ENCODE measurements at regions not wholly inside any gene's neighbourhood (a gene's known extent, or its start where the extent isn't known, plus 50 kb on each side); places are given as distances from the start of the nearest gene placed in this dataset.

GRCh38 chr12:4843907-4844306, 65.8 kb upstream of the KCNA1 start:
- no peak for TF ChIP-seq POLR2A (IDR thresholded peaks at IDR 0.05; ENCODE audit: borderline replicate concordance, extremely low read depth, insufficient read depth, insufficient read length)
- TF ChIP-seq POLR2AphosphoS5 (IDR thresholded peaks at IDR 0.05; ENCODE audit: low read depth, low read length), result no peak
- no peak for TF ChIP-seq CTCF (IDR thresholded peaks at IDR 0.05 in 2 of 3, conservative IDR thresholded peaks at IDR 0.05 in 1 of 3; ENCODE audit: borderline replicate concordance in 1 of 3, insufficient read depth in 1 of 3, low read depth in 2 of 3, low read length in 2 of 3)
- TF ChIP-seq CEBPB (IDR thresholded peaks at IDR 0.05; ENCODE audit: low read depth), result no peak
- TF ChIP-seq RAD21 (IDR thresholded peaks at IDR 0.05; ENCODE audit: low read depth), result no peak
- no peak for TF ChIP-seq JUND (IDR thresholded peaks at IDR 0.05)
- TF ChIP-seq ELF1 (IDR thresholded peaks at IDR 0.05; ENCODE audit: borderline replicate concordance, low read depth), result no peak
- no peak for TF ChIP-seq SP1 (IDR thresholded peaks at IDR 0.05; ENCODE audit: low read depth)
- TF ChIP-seq EZH2phosphoT487 (IDR thresholded peaks at IDR 0.05; ENCODE audit: borderline replicate concordance), result no peak
- TF ChIP-seq SIN3A (IDR thresholded peaks at IDR 0.05; ENCODE audit: low read depth), result no peak
- TF ChIP-seq MAX (IDR thresholded peaks at IDR 0.05), result no peak
- no peak for TF ChIP-seq SRF (IDR thresholded peaks at IDR 0.05; ENCODE audit: low read depth)

All from HCT116 (cell line).